HG03095 (cell line): ENCODE measurements at regions not wholly inside any gene's neighbourhood (a gene's known extent, or its start where the extent isn't known, plus 50 kb on each side); places are given as distances from the start of the nearest gene placed in this dataset.

Source experiments
- ATAC-seq: cut with Tn5 transposase; IDR thresholded peaks from one replicate; pipeline ENCODE4 v1.9.1; 2021; ENCODE audit warnings: moderate library complexity; ENCODE audit not compliant: unreplicated experiment

- no peak for ATAC-seq
Observed at GRCh38 chr6:209432-210103, 82.7 kb upstream of the DUSP22 start.

GRCh38 chr6:210104-210456 lies 82.2 kb upstream of the DUSP22 start:
- no peak for ATAC-seq

DNA sequence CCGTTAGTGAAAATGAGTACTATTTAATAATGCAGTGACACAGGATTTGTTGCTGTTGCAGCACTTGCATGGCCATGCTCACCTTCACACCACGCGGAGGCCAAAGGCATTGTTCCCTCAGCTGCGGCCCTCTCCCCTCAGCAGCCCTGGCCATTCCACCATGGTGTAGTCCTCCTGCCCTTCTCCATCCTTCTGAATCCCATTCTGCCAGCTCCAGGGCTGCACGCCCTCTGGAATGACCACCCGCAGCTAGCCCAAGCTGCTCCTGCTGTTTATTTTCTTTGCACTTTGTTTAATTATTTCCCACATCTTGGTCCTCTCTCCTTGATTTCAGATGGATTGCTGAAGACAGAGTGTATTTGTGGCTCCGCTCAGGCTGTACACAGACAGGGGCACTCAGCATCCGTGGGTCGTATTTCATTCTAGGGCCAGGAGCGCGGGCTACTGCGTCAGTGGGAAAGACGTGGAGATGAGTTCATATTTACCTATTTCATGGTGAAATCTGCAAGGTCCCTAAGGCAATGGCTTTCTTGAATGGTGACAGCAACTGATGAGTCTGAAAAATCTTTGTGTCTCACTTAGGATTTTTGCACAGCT lies 81.4 kb upstream of the DUSP22 start:
- no peak for ATAC-seq

DNA sequence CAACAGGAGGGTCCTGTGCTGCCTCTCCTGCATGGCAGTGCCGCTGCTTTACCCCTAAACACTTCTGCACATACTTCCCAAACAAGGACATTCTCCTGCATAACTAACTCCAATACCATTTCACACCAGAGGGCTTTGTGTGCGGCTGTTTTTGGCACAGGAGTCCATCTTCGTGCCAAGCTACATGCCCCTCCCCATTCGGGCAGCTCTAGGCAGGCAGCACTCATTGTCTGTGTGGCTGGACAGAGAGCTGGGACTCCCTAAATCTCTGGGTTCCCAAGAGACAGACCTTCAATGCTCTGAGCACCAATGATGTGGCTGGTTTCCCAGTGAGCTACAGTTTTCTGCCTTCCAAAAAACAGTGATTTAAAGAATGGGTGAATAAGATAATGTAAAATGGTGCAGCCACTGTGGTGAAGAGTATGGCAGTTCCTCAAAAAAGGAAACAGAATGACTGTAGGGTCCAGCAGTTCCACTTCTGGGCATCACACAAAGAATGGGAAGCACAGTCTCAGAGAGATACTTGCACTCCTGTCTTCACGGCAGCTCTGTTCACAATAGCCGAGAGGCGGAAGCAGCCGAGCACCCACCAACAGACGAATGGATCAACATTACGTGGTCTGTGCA lies 80.3 kb upstream of the DUSP22 start:
- no peak for ATAC-seq

DNA sequence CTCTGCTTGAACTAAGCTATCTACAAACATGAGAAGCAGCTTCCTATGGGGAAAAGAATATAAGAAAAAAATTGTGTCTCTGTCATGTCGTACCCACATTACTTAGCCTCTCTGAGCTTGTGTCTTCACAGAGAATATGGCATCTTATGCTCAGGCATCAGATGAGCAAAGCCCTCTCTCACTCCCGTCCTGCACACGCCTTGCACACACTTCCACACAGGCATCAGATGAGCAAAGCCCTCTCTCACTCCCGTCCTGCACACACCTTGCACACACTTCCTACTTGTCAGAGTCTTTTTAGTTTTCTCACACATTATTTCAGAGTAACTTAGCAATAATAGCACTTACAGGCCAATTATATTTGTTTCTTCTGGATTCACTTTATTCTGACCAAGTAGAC lies 79.0 kb upstream of the DUSP22 start:
- ATAC-seq = no peak

GRCh38 chr6:214428-214827 lies 77.9 kb upstream of the DUSP22 start:
- ATAC-seq = no peak

GRCh38 chr6:215335-216034 lies 76.8 kb upstream of the DUSP22 start:
- no peak for ATAC-seq

- no peak for ATAC-seq
Observed at GRCh38 chr6:217048-217659, 75.1 kb upstream of the DUSP22 start.

DNA sequence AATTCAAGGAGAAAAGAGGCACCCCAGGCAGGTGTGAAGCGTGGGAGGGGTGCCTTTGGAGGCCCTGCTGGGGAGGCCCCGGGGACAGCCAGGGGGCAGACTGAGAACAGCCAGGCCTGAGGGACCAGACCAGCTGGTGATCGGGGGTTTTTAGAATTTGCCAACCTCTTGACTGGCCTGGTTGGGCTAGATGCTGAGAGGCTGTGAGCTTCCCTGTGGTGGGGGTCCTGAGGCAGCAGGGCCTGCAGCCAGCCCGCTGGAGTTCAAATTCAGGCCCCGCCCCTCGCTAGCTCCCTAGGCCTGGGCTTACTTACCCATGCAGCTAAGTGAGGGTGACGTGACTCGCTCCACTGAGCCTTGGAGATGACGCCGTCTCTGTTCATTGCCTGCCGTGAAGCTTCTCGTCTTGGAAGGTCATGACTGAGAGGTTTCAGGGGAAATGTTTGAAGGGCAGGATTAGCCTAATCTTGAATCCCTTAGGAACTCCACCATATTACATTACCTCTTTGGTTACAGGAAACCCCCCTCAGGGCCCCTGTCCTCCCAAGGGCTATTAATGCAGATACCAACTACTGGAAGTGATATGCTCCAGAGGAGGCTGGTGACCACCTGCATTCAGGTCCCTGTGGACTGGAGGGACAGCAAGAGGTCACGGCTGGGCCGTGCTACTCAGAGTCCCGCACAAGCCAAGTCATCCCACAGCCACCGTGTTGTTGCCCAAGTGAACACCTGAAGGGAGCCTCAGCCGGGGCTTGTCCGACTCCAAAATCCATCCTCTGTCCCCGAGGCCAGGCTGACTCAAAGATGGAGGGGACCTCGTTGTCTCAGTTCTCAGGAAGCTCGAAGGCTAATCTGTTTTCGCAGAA lies 73.9 kb upstream of the DUSP22 start:
- ATAC-seq = peak; percentile 33

DNA sequence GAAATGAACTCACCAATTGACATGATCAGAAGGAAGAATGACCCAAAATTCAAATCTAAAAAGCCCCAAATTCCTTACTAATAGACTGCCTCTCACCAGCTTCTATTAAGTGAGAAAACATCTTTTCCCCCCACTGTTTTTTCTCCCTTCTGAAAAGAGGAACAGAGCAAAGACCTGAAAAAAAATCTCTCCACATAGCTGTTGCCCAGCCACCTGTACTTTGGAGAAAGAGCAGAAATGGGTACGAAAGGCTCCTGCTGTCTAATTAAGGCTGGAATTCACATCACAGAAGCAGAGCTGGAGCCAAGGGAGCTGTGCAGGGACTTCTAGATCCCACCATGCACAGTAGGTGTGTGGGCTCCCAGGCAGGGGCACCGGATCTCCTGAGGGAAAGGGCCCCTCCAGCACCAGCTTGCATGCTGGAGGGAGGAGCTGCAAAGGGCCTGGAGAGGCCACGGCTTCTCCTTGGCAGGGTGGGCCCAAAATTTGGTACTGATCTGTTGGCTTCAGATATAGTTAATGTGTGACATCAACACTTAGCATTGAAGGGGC lies 73.2 kb upstream of the DUSP22 start:
- peak; percentile 22 for ATAC-seq

DNA sequence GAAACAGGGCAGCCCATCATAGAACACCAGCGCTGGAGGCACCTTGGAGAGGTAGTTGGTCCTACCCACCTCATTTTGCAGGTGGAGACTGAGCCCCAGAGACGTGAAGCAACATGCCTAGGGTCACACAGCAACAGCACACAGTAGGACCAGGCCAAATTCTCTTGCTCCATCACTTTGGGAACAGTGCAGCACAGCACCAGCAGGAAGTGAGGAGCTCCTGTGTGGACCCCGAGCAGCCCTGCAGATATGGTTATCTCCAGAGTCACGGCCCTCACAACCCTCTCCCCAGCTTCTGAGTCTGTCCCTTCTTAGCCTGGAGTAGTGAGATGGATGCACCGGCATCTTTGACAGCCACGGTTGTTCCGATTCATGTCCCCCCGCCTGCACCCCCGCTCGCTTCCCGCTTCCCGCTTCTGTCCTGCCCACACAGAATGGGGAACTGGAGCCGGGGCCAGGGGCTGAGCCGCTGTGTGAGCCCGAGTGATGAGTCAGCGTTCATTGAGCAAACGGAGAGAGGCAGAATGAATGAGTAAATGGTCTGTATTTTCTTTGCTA lies 72.6 kb upstream of the DUSP22 start:
- no peak for ATAC-seq

GRCh38 chr6:220312-220711 lies 72.0 kb upstream of the DUSP22 start:
- no peak for ATAC-seq

DNA sequence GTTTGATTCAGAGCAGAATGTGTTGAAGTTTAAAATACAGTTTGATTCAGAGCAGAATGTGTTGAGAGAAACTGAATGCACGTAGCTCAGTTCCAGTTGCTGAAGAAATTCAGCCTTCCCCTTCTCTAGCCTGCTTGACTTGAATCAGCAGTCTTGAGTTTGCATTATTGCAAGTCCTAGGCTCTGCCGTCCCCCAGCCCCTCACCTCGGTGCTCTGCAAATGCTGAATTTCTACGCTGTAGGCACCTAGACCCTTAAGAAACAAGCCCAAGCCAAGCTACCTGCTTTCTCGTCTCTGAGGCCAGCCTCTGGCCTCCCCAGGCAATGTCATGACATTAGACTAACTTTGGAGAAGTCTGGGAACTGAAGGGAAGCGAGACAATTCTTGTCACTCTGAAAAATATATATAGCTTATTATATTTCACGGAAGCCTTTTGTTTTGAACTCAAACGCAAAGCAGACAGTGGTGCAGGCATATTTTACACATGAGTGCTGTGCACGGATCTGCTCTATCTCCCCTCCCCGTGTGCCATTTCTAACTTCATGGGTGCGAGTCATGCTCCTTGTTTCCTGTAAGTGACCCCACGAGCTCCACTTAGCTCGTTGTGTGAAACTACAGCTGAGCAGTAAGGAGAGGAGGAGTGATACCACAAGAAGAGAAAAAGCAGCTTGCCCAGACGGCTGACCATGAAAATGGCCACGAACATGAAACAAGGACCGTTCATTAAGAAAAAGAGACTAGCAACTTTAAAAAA lies 71.4 kb upstream of the DUSP22 start:
- ATAC-seq = no peak

GRCh38 chr6:221531-222349 lies 70.5 kb upstream of the DUSP22 start:
- ATAC-seq = no peak

DNA sequence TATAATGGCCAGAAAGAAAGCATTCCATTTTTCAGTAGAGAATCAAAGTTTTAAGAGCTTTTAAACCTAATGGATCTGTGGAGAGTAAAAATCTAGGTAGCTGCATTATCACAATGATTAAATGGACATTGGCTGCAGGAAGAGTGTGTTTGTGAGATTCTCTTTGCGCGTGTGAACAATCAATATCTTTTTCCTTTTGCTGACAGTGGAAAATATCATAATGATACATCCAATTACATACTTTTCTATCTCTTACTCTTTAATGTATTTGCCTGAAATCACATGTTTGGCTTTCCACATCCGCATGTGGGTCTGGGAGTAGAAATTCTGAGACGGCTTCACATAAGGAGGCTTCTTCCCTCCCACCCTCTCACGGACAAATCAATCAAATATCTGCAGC lies 69.8 kb upstream of the DUSP22 start:
- no peak for ATAC-seq

DNA sequence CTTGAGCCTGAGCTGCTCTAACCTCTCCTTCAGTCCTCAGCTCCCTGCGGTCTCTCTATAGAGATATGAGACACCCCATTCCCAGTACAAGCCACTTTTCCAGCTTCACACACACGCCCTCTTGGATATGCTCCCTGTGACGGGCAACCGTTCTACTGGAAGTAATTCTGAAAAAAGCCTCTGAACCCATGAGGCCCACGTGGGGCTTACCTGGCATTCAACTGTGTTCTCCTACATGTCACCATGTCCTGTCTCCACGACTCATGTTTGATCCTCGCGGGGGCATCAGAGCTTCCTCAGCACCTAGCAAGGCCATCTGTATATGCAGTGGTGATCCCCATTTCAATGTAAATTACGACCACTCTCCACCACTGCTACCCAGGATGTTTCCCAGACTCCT lies 69.2 kb upstream of the DUSP22 start:
- no peak for ATAC-seq

GRCh38 chr6:223763-224162 lies 68.5 kb upstream of the DUSP22 start:
- no peak for ATAC-seq

DNA sequence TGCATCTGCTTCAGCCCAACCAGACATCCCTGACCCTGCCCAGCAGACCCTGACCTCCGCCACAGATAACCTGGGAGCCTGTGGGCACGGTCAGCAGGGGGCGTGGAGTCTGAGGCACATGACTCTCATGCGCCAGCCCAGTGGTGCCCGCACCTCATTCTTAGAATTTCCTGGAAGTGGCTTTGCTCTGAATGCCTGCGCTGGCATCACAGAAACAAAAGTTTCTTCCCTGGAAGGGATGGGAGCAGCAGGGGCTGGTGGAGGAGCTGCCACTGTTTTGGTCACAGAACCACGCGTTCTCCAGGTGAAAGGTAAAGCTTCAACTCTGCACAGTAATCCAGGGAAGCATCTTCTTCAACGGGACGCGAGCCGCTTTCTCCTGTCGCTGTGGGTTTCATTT lies 67.9 kb upstream of the DUSP22 start:
- ATAC-seq = no peak
